Endothelial cell of umbilical vein (primary cell): ENCODE measurements at regions not wholly inside any gene's neighbourhood (a gene's known extent, or its start where the extent isn't known, plus 50 kb on each side); places are given as distances from the start of the nearest gene placed in this dataset.

Source experiments
- BruUV-seq: library from RNA; stranded (reverse); fragments of 400-500 nt; replicated peaks from 2 replicates; lab custom pipeline; 2021; lab: Mats Ljungman, UMichigan
- CTCF ChIA-PET: fragments of 300-600, 350-600 bp; sonication (Branson Sonifier 250); formaldehyde crosslinking; loops from one replicate; lab custom pipeline; 2021; ENCODE audit warnings: antibody characterized with exemption, inconsistent platforms; lab: Charles Lee
- POLR2A ChIA-PET: fragments of 300-600, 350-600 bp; sonication (Branson Sonifier 250); formaldehyde crosslinking; loops from one replicate; lab custom pipeline; 2021; ENCODE audit warnings: antibody characterized with exemption, inconsistent platforms; lab: Charles Lee
- DNase-seq: peaks from one replicate; pipeline ENCODE4 v3.0.0-alpha.2; 2011; ENCODE audit warnings: low read depth, low spot score
- FAIRE-seq: peaks from 2 replicates; lab custom pipeline; 2011; peaks lifted over from hg19 to GRCh38; lab: Jason Lieb, UNC
- H2AFZ ChIP-seq: 2 replicates; pipeline ENCODE4 v1.6.0; 2012; ENCODE audit warnings: low read depth, low read length, control low read depth, inconsistent platforms
- H3K27ac ChIP-seq: 2 replicates; pipeline ENCODE4 v1.5.1; 2011; ENCODE audit warnings: low read depth, mild to moderate bottlenecking, control low read depth, low read length, moderate library complexity; ENCODE audit not compliant: insufficient read depth
- H3K27me3 ChIP-seq, 2 experiments: 2 replicates each; pipeline versions ENCODE4 v1.6.0 to v1.6.1; 2011; ENCODE audit warnings: low read length in 2 of 2, mixed read lengths in 1 of 2; ENCODE audit not compliant: control insufficient read depth in 2 of 2, insufficient read depth in 2 of 2
- H3K36me3 ChIP-seq, 2 experiments: 2 replicates in 1 of 2; 3 replicates in 1 of 2; pipeline ENCODE4 v1.5.1; 2011; ENCODE audit warnings: low read length in 2 of 2, mild to moderate bottlenecking in 1 of 2, moderate library complexity in 1 of 2; ENCODE audit not compliant: control insufficient read depth in 2 of 2, insufficient read depth in 2 of 2; ENCODE audit errors: extremely low read depth in 1 of 2
- H3K4me1 ChIP-seq: 3 replicates; pipeline ENCODE4 v1.5.1; 2011; ENCODE audit warnings: mild to moderate bottlenecking, low read length; ENCODE audit not compliant: control insufficient read depth, insufficient read depth; ENCODE audit errors: extremely low read depth
- H3K4me2 ChIP-seq: 2 replicates; pipeline ENCODE4 v1.6.1; 2011; ENCODE audit warnings: low read length, control low read depth, mixed read lengths; ENCODE audit not compliant: insufficient read depth
- H3K4me3 ChIP-seq, 3 experiments: fragments of 200-600 bp in 1 of 3; sonication (generic), shearing (Covaris generic) in 1 of 3; replicated peaks in 1 of 3; 2 replicates each; pipeline ENCODE4 v1.5.1; 2011 to 2016; ENCODE audit warnings: control low read depth in 3 of 3, low read length in 3 of 3, mild to moderate bottlenecking in 2 of 3, inconsistent platforms in 1 of 3, low read depth in 1 of 3, moderate library complexity in 1 of 3; ENCODE audit not compliant: insufficient read depth in 1 of 3
- H3K79me2 ChIP-seq: 2 replicates; pipeline ENCODE4 v1.6.0; 2012; ENCODE audit warnings: low read length, inconsistent platforms; ENCODE audit not compliant: control insufficient read depth, insufficient read depth
- H3K9ac ChIP-seq: replicated peaks from 2 replicates; pipeline ENCODE3; 2011; ENCODE audit warnings: low read length, control low read depth; ENCODE audit not compliant: insufficient read depth; ENCODE audit errors: extremely low read depth
- H3K9me1 ChIP-seq: replicated peaks from 3 replicates; pipeline ENCODE4 v1.6.0; 2011; ENCODE audit warnings: mild to moderate bottlenecking, low read length; ENCODE audit not compliant: control insufficient read depth, insufficient read depth; ENCODE audit errors: extremely low read depth
- H3K9me3 ChIP-seq: replicated peaks from 2 replicates; pipeline ENCODE4 v1.5.1; 2012; ENCODE audit warnings: low read length, inconsistent platforms; ENCODE audit not compliant: control insufficient read depth, insufficient read depth
- H4K20me1 ChIP-seq: replicated peaks from 2 replicates; pipeline ENCODE3; 2011; ENCODE audit warnings: mild to moderate bottlenecking, low read length; ENCODE audit not compliant: control insufficient read depth, insufficient read depth; ENCODE audit errors: extremely low read depth
- EZH2 ChIP-seq: IDR thresholded peaks from 2 replicates; pipeline ENCODE4 v1.6.1; 2012; ENCODE audit warnings: borderline replicate concordance, low read depth, mild to moderate bottlenecking, moderate library complexity, low read length, inconsistent platforms; ENCODE audit not compliant: severe bottlenecking
- FOS ChIP-seq: IDR thresholded peaks from 2 replicates; pipeline ENCODE4 v1.6.1; 2011; ENCODE audit warnings: mild to moderate bottlenecking, low read length, moderate library complexity, borderline replicate concordance; ENCODE audit not compliant: insufficient read depth
- GATA2 ChIP-seq: IDR thresholded peaks from 2 replicates; pipeline ENCODE4 v1.7.0; 2011; ENCODE audit warnings: low read depth, mild to moderate bottlenecking, moderate library complexity, mixed read lengths, low read length; ENCODE audit not compliant: insufficient read length, insufficient read depth
- JUN ChIP-seq: IDR thresholded peaks from 2 replicates; pipeline ENCODE4 v1.6.1; 2011; ENCODE audit warnings: borderline replicate concordance, low read depth; ENCODE audit not compliant: insufficient read length, insufficient read depth
- MAX ChIP-seq: IDR thresholded peaks from 2 replicates; pipeline ENCODE4 v1.6.1; 2011; ENCODE audit not compliant: insufficient read depth, insufficient read length
- MYC ChIP-seq: IDR thresholded peaks from one replicate; pipeline ENCODE4 v1.6.1; 2011; ENCODE audit warnings: mild to moderate bottlenecking, low read depth, low read length
- POLR2A ChIP-seq: IDR thresholded peaks from 2 replicates; pipeline ENCODE4 v1.6.1; 2012; ENCODE audit warnings: low read depth, mild to moderate bottlenecking, control low read depth, low read length
- POLR2AphosphoS5 ChIP-seq: IDR thresholded peaks from 2 replicates; pipeline ENCODE4 v1.6.1; 2012; ENCODE audit warnings: low read depth, mild to moderate bottlenecking, control low read depth, low read length, moderate library complexity; ENCODE audit not compliant: insufficient read depth
- dilution Hi-C: fragments of 300-500 bp; cut with MboI; formaldehyde crosslinking; loops from one replicate; pipeline ENCODE4 v1.15.0; 2019; ENCODE audit warnings: low sequenced_read_pairs; ENCODE audit not compliant: extremely low pct_ligation_motif_present
- intact Hi-C: fragments of 100-400 bp; cut with micrococcal nuclease; formaldehyde crosslinking; loops from one replicate; pipeline ENCODE4 v1.10.0; 2022
- TF ChIP-seq, protein P1 (sequence below), 2 donors: IDR thresholded peaks; 1 replicate in 1 of 2; 2 replicates in 1 of 2; pipeline ENCODE4 v1.5.1; 2011; ENCODE audit warnings: low read length in 2 of 2, mild to moderate bottlenecking in 2 of 2, moderate library complexity in 2 of 2, control low read depth in 1 of 2, inconsistent platforms in 1 of 2, low read depth in 1 of 2; ENCODE audit not compliant: insufficient read depth in 1 of 2; ENCODE audit errors: extremely low read depth in 1 of 2

- no peak for DNase-seq
- no peak for FAIRE-seq
- ChIA-PET CTCF (no interaction called here), POLR2A (no interaction called here)
- Histone ChIP-seq H3K4me2 (no peak overlapping the region), H3K4me3 (no peak overlapping the region), H3K79me2 (no peaks in the 10 kb centered on the region), H3K9ac (no peak overlapping the region), H3K36me3 (no peaks in the 10 kb centered on the region), H3K27me3 (no peaks in the 10 kb centered on the region), H2AFZ (no peak overlapping the region), H3K27ac (no peak overlapping the region), H3K9me3 (no peaks in the 10 kb centered on the region), H4K20me1 (no peaks in the 10 kb centered on the region), H3K9me1 (no peaks in the 10 kb centered on the region), H3K4me1 (no peaks in the 10 kb centered on the region)
- intact Hi-C loops, result no loop called here
- dilution Hi-C loops, result no loop called here
- TF ChIP-seq EZH2 (no peak), GATA2 (no peak), POLR2A (no peak), POLR2AphosphoS5 (no peak), MAX (no peak), JUN (no peak), MYC (no peak), FOS (no peak)
- TF ChIP-seq, protein P1, sequence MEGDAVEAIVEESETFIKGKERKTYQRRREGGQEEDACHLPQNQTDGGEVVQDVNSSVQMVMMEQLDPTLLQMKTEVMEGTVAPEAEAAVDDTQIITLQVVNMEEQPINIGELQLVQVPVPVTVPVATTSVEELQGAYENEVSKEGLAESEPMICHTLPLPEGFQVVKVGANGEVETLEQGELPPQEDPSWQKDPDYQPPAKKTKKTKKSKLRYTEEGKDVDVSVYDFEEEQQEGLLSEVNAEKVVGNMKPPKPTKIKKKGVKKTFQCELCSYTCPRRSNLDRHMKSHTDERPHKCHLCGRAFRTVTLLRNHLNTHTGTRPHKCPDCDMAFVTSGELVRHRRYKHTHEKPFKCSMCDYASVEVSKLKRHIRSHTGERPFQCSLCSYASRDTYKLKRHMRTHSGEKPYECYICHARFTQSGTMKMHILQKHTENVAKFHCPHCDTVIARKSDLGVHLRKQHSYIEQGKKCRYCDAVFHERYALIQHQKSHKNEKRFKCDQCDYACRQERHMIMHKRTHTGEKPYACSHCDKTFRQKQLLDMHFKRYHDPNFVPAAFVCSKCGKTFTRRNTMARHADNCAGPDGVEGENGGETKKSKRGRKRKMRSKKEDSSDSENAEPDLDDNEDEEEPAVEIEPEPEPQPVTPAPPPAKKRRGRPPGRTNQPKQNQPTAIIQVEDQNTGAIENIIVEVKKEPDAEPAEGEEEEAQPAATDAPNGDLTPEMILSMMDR (IDR thresholded peaks at IDR 0.05; ENCODE audit: extremely low read depth in 1 of 2, insufficient read depth in 1 of 2, low read depth in 1 of 2, low read length in 2 of 2), result no peak
- no TSS peak for BruUV-seq
Observed at GRCh38 chr2:51720826-51721225, 688.9 kb upstream of the NRXN1 start.
